ENCODE measurements at regions not wholly inside any gene's neighbourhood (a gene's known extent, or its start where the extent isn't known, plus 50 kb on each side); places are given as distances from the start of the nearest gene placed in this dataset.

DNA sequence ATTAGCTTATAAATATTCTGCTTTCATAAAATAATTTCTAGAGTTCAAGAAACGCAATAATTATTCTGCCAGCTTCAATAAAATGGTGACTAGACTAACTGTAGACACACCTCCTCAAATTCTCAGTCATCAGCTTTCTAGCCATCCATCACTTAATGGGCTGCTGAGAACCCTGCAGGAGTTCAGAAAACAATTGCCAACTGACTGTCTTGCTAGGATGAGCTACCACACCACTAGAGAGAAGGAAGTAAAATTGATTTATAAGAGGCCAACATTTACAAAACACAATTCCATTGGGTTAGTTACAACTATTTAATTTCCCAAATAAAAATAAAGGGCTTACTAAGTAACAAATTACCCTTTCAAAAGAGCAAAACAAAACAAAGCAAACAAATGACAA, 126.5 kb upstream of the PAPPA start:
- peaks cover 14% of the 10 kb centered on the region for H3K9me3 Mint-ChIP-seq
- no peaks in the 10 kb centered on the region for H3K36me3 Mint-ChIP-seq (ENCODE audit: low read depth)
- no peak overlapping the region for H3K4me3 Mint-ChIP-seq
- no peak overlapping the region for H3K27ac Mint-ChIP-seq
- H3K4me1 Mint-ChIP-seq (ENCODE audit: low read depth): no peaks in the 10 kb centered on the region
- no peaks in the 10 kb centered on the region for H3K27me3 Mint-ChIP-seq (ENCODE audit: low read depth)

DNA sequence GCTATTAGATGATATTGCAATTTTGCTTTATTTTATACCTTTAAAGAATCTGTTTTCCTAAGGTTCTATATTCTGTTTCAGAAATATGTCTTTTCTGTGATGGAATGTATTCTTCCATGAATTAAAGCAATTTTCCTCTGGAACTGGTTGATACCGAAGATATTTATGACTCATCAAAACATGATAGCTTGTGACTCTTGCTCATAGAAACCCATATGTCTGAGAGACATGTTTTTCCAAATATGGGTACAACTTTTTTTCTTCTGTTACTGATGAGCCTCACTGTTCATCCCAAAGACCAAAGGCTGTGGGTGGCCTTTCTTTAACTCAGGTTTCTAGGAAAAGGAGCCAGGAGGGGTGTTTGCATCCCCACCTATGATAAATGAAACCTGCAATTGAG, 126.1 kb upstream of the PAPPA start:
- Mint-ChIP-seq H3K27me3 (ENCODE audit: low read depth) (no peaks in the 10 kb centered on the region), H3K4me1 (ENCODE audit: low read depth) (no peaks in the 10 kb centered on the region), H3K27ac (no peak overlapping the region), H3K36me3 (ENCODE audit: low read depth) (no peaks in the 10 kb centered on the region), H3K4me3 (no peak overlapping the region), H3K9me3 (peaks cover 14% of the 10 kb centered on the region)

DNA sequence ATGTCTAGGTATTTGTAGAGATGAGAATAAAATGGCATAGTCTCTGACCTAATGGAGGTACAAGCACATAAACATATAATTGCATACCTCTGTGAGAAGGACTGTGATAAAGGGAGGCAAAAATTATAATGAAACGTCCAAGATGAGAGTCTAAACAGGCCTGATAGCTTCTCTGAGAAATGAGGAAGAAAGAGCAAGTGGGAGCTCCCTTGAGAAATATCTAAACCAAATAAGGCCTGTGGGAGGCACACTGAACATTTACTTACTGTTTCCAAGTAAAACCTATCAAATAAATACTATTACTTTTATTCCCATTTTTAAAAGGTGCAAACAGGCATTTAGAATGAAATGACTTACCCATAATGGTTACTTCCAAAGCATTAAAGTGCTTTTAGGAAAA, 125.6 kb upstream of the PAPPA start:
- peaks cover 14% of the 10 kb centered on the region for H3K9me3 Mint-ChIP-seq
- no peak overlapping the region for H3K4me3 Mint-ChIP-seq
- no peaks in the 10 kb centered on the region for H3K27me3 Mint-ChIP-seq (ENCODE audit: low read depth)
- H3K27ac Mint-ChIP-seq: no peak overlapping the region
- no peaks in the 10 kb centered on the region for H3K4me1 Mint-ChIP-seq (ENCODE audit: low read depth)
- no peaks in the 10 kb centered on the region for H3K36me3 Mint-ChIP-seq (ENCODE audit: low read depth)

DNA sequence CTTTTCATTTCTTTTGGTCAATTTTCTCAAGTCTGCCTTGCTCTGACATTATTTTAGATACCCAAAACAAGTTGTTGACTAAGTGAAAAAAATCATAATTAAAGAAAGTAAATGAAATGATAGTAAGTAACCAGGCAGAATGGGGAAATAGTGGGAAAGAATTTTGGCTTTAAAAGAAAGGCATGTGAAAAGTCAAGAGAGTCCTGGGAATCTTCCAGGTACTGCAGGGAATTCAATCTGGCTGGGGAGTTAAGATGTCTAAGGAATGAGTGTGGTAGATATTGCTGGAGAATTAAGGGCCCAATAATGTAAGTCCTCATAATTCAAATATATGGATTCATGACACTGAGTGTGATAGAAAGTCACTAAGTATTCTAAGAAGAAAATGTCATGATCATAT, 123.1 kb upstream of the PAPPA start:
- peaks cover 17% of the 10 kb centered on the region for H3K9me3 Mint-ChIP-seq
- no peak overlapping the region for H3K4me3 Mint-ChIP-seq
- H3K27ac Mint-ChIP-seq: no peak overlapping the region
- no peaks in the 10 kb centered on the region for H3K4me1 Mint-ChIP-seq (ENCODE audit: low read depth)
- H3K36me3 Mint-ChIP-seq (ENCODE audit: low read depth): no peaks in the 10 kb centered on the region
- no peaks in the 10 kb centered on the region for H3K27me3 Mint-ChIP-seq (ENCODE audit: low read depth)

DNA sequence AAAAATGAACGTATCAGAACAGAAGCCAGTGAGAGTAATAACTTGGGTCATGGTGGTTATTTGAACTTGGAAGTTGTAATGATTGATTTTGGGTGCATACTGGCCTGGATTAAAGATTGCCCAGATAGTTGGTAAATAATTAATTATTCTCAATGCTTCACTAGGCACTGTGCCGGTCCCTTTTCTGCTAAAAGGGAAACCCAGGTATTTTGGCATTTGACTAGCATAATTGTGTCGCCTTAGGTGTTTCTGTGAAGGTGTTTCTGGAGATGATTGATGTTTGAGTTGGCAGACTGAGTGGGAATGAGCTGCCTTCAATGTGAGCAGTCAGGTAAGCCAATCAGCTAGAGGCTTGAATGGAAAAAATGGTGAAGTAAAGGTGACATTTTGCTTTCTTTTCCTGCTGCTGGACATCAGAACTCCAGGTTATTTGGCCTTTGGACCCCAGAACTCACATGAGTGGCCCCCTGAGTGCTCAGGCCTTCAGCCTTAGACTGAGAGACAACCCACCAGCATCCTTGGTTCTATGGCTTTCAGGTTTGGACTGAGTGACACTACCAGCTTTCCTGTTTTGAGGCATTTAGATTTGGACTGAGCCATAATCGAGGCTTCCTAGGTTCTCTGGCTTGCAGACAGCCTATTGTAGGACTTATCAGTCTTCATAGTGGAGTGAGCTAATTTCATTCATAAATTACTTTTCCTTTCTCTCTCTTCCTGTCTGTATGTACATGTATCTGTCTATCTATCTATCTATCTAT, 120.7 kb upstream of the PAPPA start:
- Mint-ChIP-seq H3K9me3 (peaks cover 13% of the 10 kb centered on the region), H3K4me1 (ENCODE audit: low read depth) (no peaks in the 10 kb centered on the region), H3K36me3 (ENCODE audit: low read depth) (no peaks in the 10 kb centered on the region), H3K27me3 (ENCODE audit: low read depth) (no peaks in the 10 kb centered on the region), H3K4me3 (no peak overlapping the region), H3K27ac (no peak overlapping the region)

DNA sequence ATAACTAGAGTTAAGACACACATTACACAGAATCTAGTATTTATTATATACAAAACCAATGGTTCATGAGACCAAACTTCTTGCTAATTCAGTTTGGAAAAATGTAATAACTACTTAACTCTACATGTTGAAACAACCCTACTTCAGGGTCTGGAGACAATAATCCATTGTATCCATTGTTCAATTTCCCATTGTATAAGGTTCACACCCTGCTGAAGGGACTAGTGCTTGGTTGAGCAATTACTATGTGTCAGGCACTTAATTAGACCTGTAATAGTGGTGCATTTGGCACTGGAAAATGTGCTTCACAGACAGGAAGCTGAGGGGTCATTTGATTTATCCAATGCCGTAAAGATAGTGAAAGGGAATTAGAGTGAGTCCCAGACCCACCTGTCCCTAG, 114.3 kb upstream of the PAPPA start:
- Mint-ChIP-seq H3K9me3 (no peaks in the 10 kb centered on the region), H3K27ac (no peak overlapping the region)

DNA sequence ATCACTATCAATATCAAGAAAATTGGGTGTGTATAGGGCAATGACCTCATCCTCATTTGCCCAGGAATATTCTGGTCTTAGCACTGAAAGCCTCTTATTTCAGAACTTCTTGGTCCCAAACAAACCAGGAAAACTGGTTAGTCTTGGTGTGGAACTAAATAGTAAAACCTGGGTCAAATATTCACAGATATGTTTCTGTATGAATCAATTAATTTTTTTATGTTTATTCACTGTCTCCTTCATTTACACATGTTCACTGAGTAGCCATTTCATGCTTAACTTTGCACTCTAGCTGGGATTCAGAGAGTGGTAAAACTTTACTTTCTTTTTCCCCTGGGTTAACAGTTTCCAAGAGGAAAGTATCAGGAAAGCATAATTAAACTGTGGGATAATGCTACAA, 113.7 kb upstream of the PAPPA start:
- H3K27me3 Mint-ChIP-seq (ENCODE audit: low read depth): no peaks in the 10 kb centered on the region
- H3K4me1 Mint-ChIP-seq (ENCODE audit: low read depth): no peaks in the 10 kb centered on the region
- no peak overlapping the region for H3K27ac Mint-ChIP-seq
- no peak overlapping the region for H3K4me3 Mint-ChIP-seq
- H3K36me3 Mint-ChIP-seq (ENCODE audit: low read depth): no peaks in the 10 kb centered on the region
- no peaks in the 10 kb centered on the region for H3K9me3 Mint-ChIP-seq

More for the DNA sequence above, 114.3 kb upstream of the PAPPA start:
- no peak overlapping the region for H3K4me3 Mint-ChIP-seq
- H3K27me3 Mint-ChIP-seq (ENCODE audit: low read depth): no peaks in the 10 kb centered on the region
- no peaks in the 10 kb centered on the region for H3K4me1 Mint-ChIP-seq (ENCODE audit: low read depth)
- H3K36me3 Mint-ChIP-seq (ENCODE audit: low read depth): no peaks in the 10 kb centered on the region

DNA sequence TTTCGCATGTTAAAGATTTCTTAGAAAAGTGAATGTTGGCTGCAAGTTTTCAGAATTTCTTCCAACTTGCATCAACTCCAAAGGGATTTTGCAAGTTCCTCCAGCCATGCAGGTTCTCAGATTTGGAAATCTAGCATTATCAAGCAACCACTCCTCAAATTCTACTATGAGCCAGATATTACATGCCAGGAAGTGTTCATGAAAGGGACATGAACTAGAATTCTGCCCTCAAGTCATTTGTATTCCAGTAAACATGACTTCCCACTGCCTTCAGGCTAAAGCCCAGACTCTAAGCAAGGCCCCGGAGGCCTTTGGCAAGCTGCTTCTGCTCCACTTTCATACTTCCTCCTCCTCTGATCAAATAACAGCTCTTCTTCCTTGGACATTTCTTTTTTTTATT, 111.3 kb upstream of the PAPPA start:
- Mint-ChIP-seq H3K9me3 (no peaks in the 10 kb centered on the region), H3K36me3 (ENCODE audit: low read depth) (no peaks in the 10 kb centered on the region), H3K4me3 (no peak overlapping the region), H3K4me1 (ENCODE audit: low read depth) (no peaks in the 10 kb centered on the region), H3K27me3 (ENCODE audit: low read depth) (no peaks in the 10 kb centered on the region), H3K27ac (no peak overlapping the region)

DNA sequence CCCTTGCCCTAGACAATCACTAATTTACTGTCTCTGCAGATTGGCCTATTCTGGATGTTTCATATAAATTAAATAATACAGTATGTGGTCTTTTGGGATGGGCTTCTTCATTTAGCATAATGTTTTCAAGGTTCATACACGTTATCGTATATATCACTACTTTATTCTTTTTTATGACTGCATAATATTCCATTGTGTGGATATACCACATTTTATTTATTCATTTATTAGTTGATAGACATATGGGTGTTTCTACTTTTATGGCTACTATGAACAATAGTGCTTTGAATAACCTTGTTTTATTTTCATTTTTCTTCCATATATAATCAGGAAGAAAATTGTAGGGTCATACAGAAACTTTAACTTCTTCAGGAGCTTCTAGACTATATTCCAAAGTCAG, 108.5 kb upstream of the PAPPA start:
- Mint-ChIP-seq H3K27ac (no peak overlapping the region), H3K9me3 (no peaks in the 10 kb centered on the region), H3K4me1 (ENCODE audit: low read depth) (no peaks in the 10 kb centered on the region), H3K36me3 (ENCODE audit: low read depth) (no peaks in the 10 kb centered on the region), H3K4me3 (no peak overlapping the region), H3K27me3 (ENCODE audit: low read depth) (no peaks in the 10 kb centered on the region)

DNA sequence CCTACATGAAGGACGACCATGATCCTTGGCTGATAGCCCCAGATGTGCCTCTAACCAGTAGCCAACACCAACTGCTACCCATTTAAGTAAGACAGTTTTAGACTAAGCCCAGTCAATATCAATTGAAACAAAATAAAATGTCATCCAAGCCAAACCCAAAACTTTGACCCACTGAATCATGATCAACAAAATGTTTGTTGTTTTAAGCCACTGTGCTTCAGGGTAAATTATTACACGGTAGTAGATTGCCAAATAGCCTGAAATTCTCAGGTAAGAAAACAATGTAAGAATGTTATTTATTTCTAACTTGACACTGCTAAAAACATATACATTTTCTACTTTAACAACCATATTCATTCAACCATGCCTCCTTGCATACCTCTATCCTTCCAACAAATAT, 105.5 kb upstream of the PAPPA start:
- Mint-ChIP-seq H3K27me3 (ENCODE audit: low read depth) (no peaks in the 10 kb centered on the region), H3K4me1 (ENCODE audit: low read depth) (no peaks in the 10 kb centered on the region), H3K9me3 (no peaks in the 10 kb centered on the region), H3K36me3 (ENCODE audit: low read depth) (no peaks in the 10 kb centered on the region), H3K27ac (no peak overlapping the region), H3K4me3 (no peak overlapping the region)

DNA sequence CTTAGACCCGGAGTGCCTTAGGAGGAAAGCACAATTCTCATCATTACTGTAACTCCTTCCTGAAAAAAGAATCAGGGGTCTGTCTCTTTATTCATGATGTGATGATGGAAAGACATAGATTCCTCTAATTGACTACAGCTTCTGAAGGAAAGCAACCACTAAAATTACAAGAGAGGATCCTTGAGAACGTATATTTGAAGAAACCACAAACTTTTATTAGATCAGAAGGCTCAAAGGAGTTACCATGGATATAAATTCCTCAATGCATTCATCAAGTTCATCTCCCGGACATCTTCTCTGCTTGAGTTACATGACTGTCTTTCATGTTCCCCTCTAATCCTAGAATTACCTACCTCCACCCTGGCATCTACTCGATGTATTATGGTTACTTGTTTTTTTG, 104.1 kb upstream of the PAPPA start:
- H3K27ac Mint-ChIP-seq: no peak overlapping the region
- no peaks in the 10 kb centered on the region for H3K4me1 Mint-ChIP-seq (ENCODE audit: low read depth)
- no peaks in the 10 kb centered on the region for H3K36me3 Mint-ChIP-seq (ENCODE audit: low read depth)
- H3K27me3 Mint-ChIP-seq (ENCODE audit: low read depth): no peaks in the 10 kb centered on the region
- H3K4me3 Mint-ChIP-seq: no peak overlapping the region
- H3K9me3 Mint-ChIP-seq: no peaks in the 10 kb centered on the region

DNA sequence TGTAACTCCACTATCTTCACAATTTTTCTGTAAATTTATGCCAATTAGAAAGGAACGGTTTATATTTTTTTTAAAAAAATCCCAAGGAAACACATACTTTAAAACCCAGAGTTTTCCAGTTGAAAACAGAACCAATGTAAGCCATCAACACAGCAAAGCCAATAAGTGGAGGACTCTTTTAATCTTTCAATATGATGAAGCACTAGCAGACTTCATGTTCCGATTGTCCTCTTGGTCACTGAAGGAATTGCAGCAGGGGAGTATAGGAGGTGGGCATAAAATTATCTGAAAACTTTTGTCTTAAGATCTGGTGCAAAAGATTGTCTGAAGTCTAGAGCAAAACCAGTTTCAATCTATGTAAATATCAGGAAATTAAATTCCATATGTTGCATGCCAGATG, 102.1 kb upstream of the PAPPA start:
- Mint-ChIP-seq H3K9me3 (no peaks in the 10 kb centered on the region), H3K4me1 (ENCODE audit: low read depth) (no peaks in the 10 kb centered on the region), H3K27me3 (ENCODE audit: low read depth) (no peaks in the 10 kb centered on the region), H3K36me3 (ENCODE audit: low read depth) (no peaks in the 10 kb centered on the region), H3K27ac (no peak overlapping the region), H3K4me3 (no peak overlapping the region)

DNA sequence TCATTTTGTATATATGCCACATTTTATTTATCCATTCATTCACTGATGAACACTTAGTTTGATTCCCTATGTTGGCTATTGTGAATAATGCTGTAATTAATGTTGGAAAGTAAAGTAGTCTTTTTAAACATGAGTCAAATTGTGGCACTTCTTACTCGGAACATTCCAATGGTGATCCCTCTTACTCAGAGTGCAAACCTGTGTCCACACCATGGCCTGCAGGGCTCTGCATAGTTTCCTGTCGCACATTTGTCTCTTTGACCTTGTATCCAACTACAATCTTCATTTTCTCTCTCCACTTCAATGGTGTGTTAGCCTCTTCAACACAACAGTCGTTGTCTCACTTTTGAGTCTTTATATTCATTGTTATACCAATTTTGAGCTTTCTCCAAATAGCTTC, 98.1 kb upstream of the PAPPA start:
- H3K36me3 Mint-ChIP-seq (ENCODE audit: low read depth): no peaks in the 10 kb centered on the region
- peaks cover 7% of the 10 kb centered on the region for H3K9me3 Mint-ChIP-seq
- H3K4me1 Mint-ChIP-seq (ENCODE audit: low read depth): no peaks in the 10 kb centered on the region
- no peak overlapping the region for H3K27ac Mint-ChIP-seq
- H3K4me3 Mint-ChIP-seq: no peak overlapping the region
- H3K27me3 Mint-ChIP-seq (ENCODE audit: low read depth): no peaks in the 10 kb centered on the region

DNA sequence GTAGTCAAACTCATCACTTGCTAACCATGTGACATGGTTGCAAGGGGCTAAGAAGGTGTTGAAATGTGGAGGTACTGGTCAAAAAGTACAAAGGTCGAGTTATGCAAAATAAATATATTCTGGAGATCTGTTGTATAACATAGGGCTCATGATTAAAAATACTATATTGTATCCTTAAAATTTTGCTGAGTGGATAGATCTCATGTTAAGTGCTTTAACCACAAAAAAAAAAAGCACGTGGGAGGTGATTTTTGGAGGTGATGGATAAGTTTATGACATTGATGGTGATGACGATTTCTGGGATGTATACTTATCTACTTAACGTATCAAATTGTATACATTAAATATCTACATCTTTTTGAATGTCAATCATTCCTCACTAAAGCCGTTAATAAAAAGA, 96.2 kb upstream of the PAPPA start:
- H3K9me3 Mint-ChIP-seq: peaks cover 7% of the 10 kb centered on the region
- H3K4me1 Mint-ChIP-seq (ENCODE audit: low read depth): no peaks in the 10 kb centered on the region
- H3K4me3 Mint-ChIP-seq: no peak overlapping the region
- no peaks in the 10 kb centered on the region for H3K36me3 Mint-ChIP-seq (ENCODE audit: low read depth)
- H3K27me3 Mint-ChIP-seq (ENCODE audit: low read depth): no peaks in the 10 kb centered on the region
- no peak overlapping the region for H3K27ac Mint-ChIP-seq

DNA sequence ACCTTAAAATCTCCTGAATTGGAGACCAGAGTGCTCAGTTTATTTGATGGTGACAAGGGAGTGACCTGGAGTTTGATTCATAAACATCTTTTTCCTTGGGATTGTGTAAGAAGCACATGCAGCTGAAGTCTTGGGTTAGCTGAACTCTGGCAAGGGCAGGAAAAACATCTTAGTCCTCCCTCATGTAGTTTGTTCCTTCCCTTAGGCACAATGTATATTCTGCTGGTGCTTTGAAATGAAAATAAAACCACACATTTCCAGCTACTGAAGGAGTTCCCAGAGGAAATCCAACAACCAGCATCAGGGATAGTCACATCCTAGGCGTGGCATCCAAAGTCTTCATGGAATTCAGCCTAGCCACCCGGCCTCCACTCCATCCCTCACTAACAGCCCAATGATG, 95.2 kb upstream of the PAPPA start:
- Mint-ChIP-seq H3K36me3 (ENCODE audit: low read depth) (no peaks in the 10 kb centered on the region), H3K9me3 (peaks cover 7% of the 10 kb centered on the region), H3K27me3 (ENCODE audit: low read depth) (no peaks in the 10 kb centered on the region), H3K4me3 (no peak overlapping the region), H3K27ac (no peak overlapping the region), H3K4me1 (ENCODE audit: low read depth) (no peaks in the 10 kb centered on the region)

DNA sequence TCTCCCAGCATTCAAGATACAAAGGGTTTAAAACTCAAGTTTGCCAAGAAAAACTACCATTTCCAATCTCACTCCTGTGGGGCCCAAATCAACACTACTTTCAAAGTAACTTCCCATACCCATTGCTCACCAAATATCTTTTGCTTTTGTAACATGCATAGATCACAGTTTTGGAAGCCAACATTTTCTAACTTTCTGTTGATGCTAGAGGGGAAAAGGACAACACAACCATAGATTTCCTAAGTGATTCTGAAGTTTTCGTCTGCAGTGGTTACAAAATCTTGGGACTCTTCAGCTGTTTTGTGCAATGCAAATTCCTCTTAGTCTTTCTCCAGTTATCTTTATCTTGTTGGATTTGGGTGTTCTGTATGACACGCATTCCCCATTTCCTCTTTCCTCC, 94.1 kb upstream of the PAPPA start:
- Mint-ChIP-seq H3K27me3 (ENCODE audit: low read depth) (no peaks in the 10 kb centered on the region), H3K36me3 (ENCODE audit: low read depth) (no peaks in the 10 kb centered on the region), H3K9me3 (peaks cover 7% of the 10 kb centered on the region), H3K4me3 (no peak overlapping the region), H3K27ac (no peak overlapping the region), H3K4me1 (ENCODE audit: low read depth) (no peaks in the 10 kb centered on the region)
